ENCODE measurements at regions not wholly inside any gene's neighbourhood (a gene's known extent, or its start where the extent isn't known, plus 50 kb on each side); places are given as distances from the start of the nearest gene placed in this dataset.

GRCh38 chr1:183736343-183736742 lies 68.6 kb upstream of the RGL1 start:
- peaks cover 35% of the 10 kb centered on the region for H3K4me1 Mint-ChIP-seq (ENCODE audit: low read depth)

GRCh38 chr1:183735069-183735860 lies 69.7 kb upstream of the RGL1 start:
- DNase-seq (ENCODE audit: low spot score, unreplicated experiment): no peak
- no peaks in the 10 kb centered on the region for H3K9me3 Mint-ChIP-seq (ENCODE audit: low read depth)
- no peaks in the 10 kb centered on the region for H3K27me3 Mint-ChIP-seq
- H3K36me3 Mint-ChIP-seq (ENCODE audit: insufficient read depth): no peaks in the 10 kb centered on the region
- peaks cover 44% of the 10 kb centered on the region for H3K4me1 Mint-ChIP-seq (ENCODE audit: low read depth)
- peak overlapping the region; percentile 13 for H3K27ac Mint-ChIP-seq
- no peak overlapping the region for H3K4me3 Mint-ChIP-seq (ENCODE audit: low read depth)
- no peak for TF ChIP-seq CTCF (IDR thresholded peaks at IDR 0.05; ENCODE audit: unreplicated experiment)

More at GRCh38 chr1:183736343-183736742, 68.6 kb upstream of the RGL1 start:
- Mint-ChIP-seq H3K9me3 (ENCODE audit: low read depth) (no peaks in the 10 kb centered on the region), H3K27me3 (no peaks in the 10 kb centered on the region), H3K27ac (peak overlapping the region; percentile 82), H3K4me3 (ENCODE audit: low read depth) (no peak overlapping the region), H3K36me3 (ENCODE audit: insufficient read depth) (no peaks in the 10 kb centered on the region)
- DNase-seq (ENCODE audit: low spot score, unreplicated experiment): no peak
- TF ChIP-seq CTCF (IDR thresholded peaks at IDR 0.05; ENCODE audit: unreplicated experiment): no peak

GRCh38 chr1:183734543-183735036 lies 70.3 kb upstream of the RGL1 start:
- H3K27ac Mint-ChIP-seq: no peak overlapping the region
- no peaks in the 10 kb centered on the region for H3K27me3 Mint-ChIP-seq
- H3K4me1 Mint-ChIP-seq (ENCODE audit: low read depth): peaks cover 44% of the 10 kb centered on the region
- H3K36me3 Mint-ChIP-seq (ENCODE audit: insufficient read depth): no peaks in the 10 kb centered on the region
- no peaks in the 10 kb centered on the region for H3K9me3 Mint-ChIP-seq (ENCODE audit: low read depth)
- TF ChIP-seq CTCF (IDR thresholded peaks at IDR 0.05; ENCODE audit: unreplicated experiment): no peak
- no peak for DNase-seq (ENCODE audit: low spot score, unreplicated experiment)
- no peak overlapping the region for H3K4me3 Mint-ChIP-seq (ENCODE audit: low read depth)

GRCh38 chr1:183733715-183734114 lies 71.2 kb upstream of the RGL1 start:
- TF ChIP-seq CTCF (IDR thresholded peaks at IDR 0.05; ENCODE audit: unreplicated experiment): no peak
- DNase-seq (ENCODE audit: low spot score, unreplicated experiment): no peak
- Mint-ChIP-seq H3K4me1 (ENCODE audit: low read depth) (peaks cover 44% of the 10 kb centered on the region), H3K36me3 (ENCODE audit: insufficient read depth) (no peaks in the 10 kb centered on the region), H3K27me3 (no peaks in the 10 kb centered on the region), H3K9me3 (ENCODE audit: low read depth) (no peaks in the 10 kb centered on the region), H3K4me3 (ENCODE audit: low read depth) (no peak overlapping the region), H3K27ac (no peak overlapping the region)

GRCh38 chr1:183732236-183732880 lies 72.6 kb upstream of the RGL1 start:
- no peaks in the 10 kb centered on the region for H3K36me3 Mint-ChIP-seq (ENCODE audit: insufficient read depth)
- H3K27ac Mint-ChIP-seq: no peak overlapping the region
- no peak overlapping the region for H3K4me3 Mint-ChIP-seq (ENCODE audit: low read depth)
- H3K9me3 Mint-ChIP-seq (ENCODE audit: low read depth): no peaks in the 10 kb centered on the region
- H3K4me1 Mint-ChIP-seq (ENCODE audit: low read depth): peaks cover 42% of the 10 kb centered on the region
- DNase-seq (ENCODE audit: low spot score, unreplicated experiment): no peak
- no peaks in the 10 kb centered on the region for H3K27me3 Mint-ChIP-seq
- no peak for TF ChIP-seq CTCF (IDR thresholded peaks at IDR 0.05; ENCODE audit: unreplicated experiment)
